CD14-positive monocyte (primary cell): ENCODE measurements at regions not wholly inside any gene's neighbourhood (a gene's known extent, or its start where the extent isn't known, plus 50 kb on each side); places are given as distances from the start of the nearest gene placed in this dataset.

ENCODE experiments used
- DNase-seq, 3 donors: peaks; one replicate each; pipeline ENCODE4 v3.0.0-alpha.2; 2011 to 2022
- H2AFZ ChIP-seq: 2 replicates; pipeline ENCODE4 v1.6.0; 2012; ENCODE audit warnings: mild to moderate bottlenecking, low read depth, low read length, inconsistent platforms; ENCODE audit not compliant: insufficient read depth, poor library complexity, severe bottlenecking
- H3K27ac ChIP-seq, 2 donors: 1 replicate in 1 of 2; 2 replicates in 1 of 2; pipeline ENCODE4 v1.5.1; 2012 to 2013; ENCODE audit warnings: low read length in 2 of 2, control low read depth in 1 of 2, inconsistent platforms in 1 of 2, low read depth in 1 of 2, mild to moderate bottlenecking in 1 of 2
- H3K27me3 ChIP-seq, 2 donors: one replicate each; pipeline versions ENCODE4 v1.6.0 to v1.6.1; 2011 to 2013; ENCODE audit warnings: low read length in 2 of 2; ENCODE audit not compliant: control insufficient read depth in 2 of 2, insufficient read depth in 2 of 2
- H3K36me3 ChIP-seq, 2 donors: replicated peaks in 1 of 2; 1 replicate in 1 of 2; 2 replicates in 1 of 2; pipeline versions ENCODE4 v1.5.1 to v1.6.1; 2012 to 2013; ENCODE audit warnings: low read length in 2 of 2, control low read depth in 1 of 2, inconsistent platforms in 1 of 2, mild to moderate bottlenecking in 1 of 2; ENCODE audit not compliant: insufficient read depth in 2 of 2, control insufficient read depth in 1 of 2
- H3K4me1 ChIP-seq, 2 donors: 1 replicate in 1 of 2; 2 replicates in 1 of 2; pipeline versions ENCODE4 v1.5.1 to v1.6.1; 2012 to 2013; ENCODE audit warnings: low read length in 2 of 2, control low read depth in 1 of 2, inconsistent platforms in 1 of 2, mild to moderate bottlenecking in 1 of 2, moderate library complexity in 1 of 2; ENCODE audit not compliant: insufficient read depth in 2 of 2, control insufficient read depth in 1 of 2
- H3K4me2 ChIP-seq: replicated peaks from 2 replicates; pipeline ENCODE3; 2012; ENCODE audit warnings: low read length, moderate library complexity, mild to moderate bottlenecking; ENCODE audit not compliant: poor library complexity, severe bottlenecking; ENCODE audit errors: extremely low read depth
- H3K4me3 ChIP-seq, 3 experiments: fragments of 200-600 bp in 1 of 3; sonication (generic) in 1 of 3; replicated peaks in 1 of 3; 1 replicate in 2 of 3; 2 replicates in 1 of 3; pipeline ENCODE4 v1.5.1; 2011 to 2013; ENCODE audit warnings: low read length in 3 of 3, mild to moderate bottlenecking in 3 of 3, control low read depth in 2 of 3, low read depth in 2 of 3, inconsistent platforms in 1 of 3, moderate library complexity in 1 of 3
- H3K79me2 ChIP-seq: 2 replicates; pipeline ENCODE4 v1.6.0; 2012; ENCODE audit warnings: mild to moderate bottlenecking, control low read depth, inconsistent platforms, low read length, moderate library complexity; ENCODE audit not compliant: insufficient read depth
- H3K9ac ChIP-seq: 2 replicates; pipeline ENCODE4 v1.6.0; 2017; ENCODE audit warnings: low read length, mild to moderate bottlenecking; ENCODE audit not compliant: insufficient read depth, poor library complexity, severe bottlenecking
- H3K9me3 ChIP-seq, 2 donors: replicated peaks in 1 of 2; 1 replicate in 1 of 2; 2 replicates in 1 of 2; pipeline versions ENCODE4 v1.5.1 to v1.6.1; 2012 to 2013; ENCODE audit warnings: low read length in 2 of 2, control low read depth in 1 of 2; ENCODE audit not compliant: control insufficient read depth in 1 of 2, insufficient read depth in 1 of 2
- H4K20me1 ChIP-seq: 2 replicates; pipeline ENCODE4 v1.6.0; 2012; ENCODE audit warnings: mild to moderate bottlenecking, low read length, control low read depth, moderate library complexity; ENCODE audit not compliant: insufficient read depth
- H3K27ac Mint-ChIP-seq, 7 donors: one replicate each; pipeline ENCODE4 v1.8.0; 2020; ENCODE audit warnings: mild to moderate bottlenecking in 7 of 7, mixed read lengths in 7 of 7, moderate library complexity in 6 of 7, inconsistent platforms in 2 of 7
- H3K27me3 Mint-ChIP-seq, 3 donors: one replicate each; pipeline ENCODE4 v1.8.0; 2021 to 2022; ENCODE audit warnings: low read depth in 3 of 3, mild to moderate bottlenecking in 3 of 3, mixed read lengths in 3 of 3, moderate library complexity in 3 of 3, inconsistent platforms in 1 of 3
- H3K36me3 Mint-ChIP-seq, 2 donors: one replicate each; pipeline ENCODE4 v1.8.0; 2020; ENCODE audit warnings: mixed read lengths in 2 of 2, inconsistent platforms in 1 of 2, mild to moderate bottlenecking in 1 of 2
- H3K4me1 Mint-ChIP-seq: one replicate; pipeline ENCODE4 v1.8.0; 2020; ENCODE audit warnings: mild to moderate bottlenecking, mixed read lengths
- H3K4me3 Mint-ChIP-seq, 2 donors: one replicate each; pipeline ENCODE4 v1.8.0; 2020; ENCODE audit warnings: mild to moderate bottlenecking in 2 of 2, mixed read lengths in 2 of 2, moderate library complexity in 1 of 2
- H3K9me3 Mint-ChIP-seq, 7 donors: one replicate each; pipeline ENCODE4 v1.8.0; 2020 to 2022; ENCODE audit warnings: mixed read lengths in 7 of 7, mild to moderate bottlenecking in 6 of 7, moderate library complexity in 6 of 7, inconsistent platforms in 2 of 7
- WGBS: methylation state at CpG from one replicate; pipeline ENCODE4 v1.1.5; 2013; ENCODE audit warnings: missing lambda C conversion rate; ENCODE audit not compliant: insufficient coverage; 5-methylcytosine and 5-hydroxymethylcytosine counted together
- intact Hi-C, 2 donors: fragments of 100-400 bp; cut with micrococcal nuclease; formaldehyde crosslinking; loops; one replicate each; pipeline versions ENCODE4 v1.15.0 to v1.15.1; 2023
- TF ChIP-seq, protein P1 (sequence below): fragments of 200-600 bp; IDR thresholded peaks from one replicate; pipeline ENCODE4 v1.8.0; 2022; ENCODE audit warnings: antibody characterized with exemption, mild to moderate bottlenecking

DNA sequence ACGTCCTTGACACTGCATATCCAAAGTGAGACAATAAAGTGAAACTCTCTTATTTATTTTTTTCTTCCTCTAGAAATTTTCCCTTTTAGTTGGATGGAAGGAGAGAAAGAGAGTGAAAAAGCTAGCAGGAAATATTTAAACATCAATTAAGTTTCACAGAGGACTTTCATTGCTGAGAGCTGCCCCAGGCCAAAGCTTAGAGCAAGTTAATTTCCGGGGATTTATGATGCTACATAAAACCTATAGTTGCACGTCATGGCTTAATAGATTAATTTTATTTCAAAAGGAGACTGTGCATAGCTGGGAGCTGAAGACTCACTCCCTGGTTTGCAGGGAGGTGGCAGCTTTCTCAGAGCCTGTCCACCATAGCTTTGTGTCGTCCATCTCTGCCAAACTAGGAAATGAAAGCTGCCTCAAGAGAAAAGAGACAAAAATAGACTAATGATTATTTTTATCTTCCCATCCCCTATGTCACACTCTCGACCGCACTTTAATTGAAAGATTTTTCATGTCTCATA, 323.3 kb upstream of the RAB6C start:
- Histone ChIP-seq H3K4me3 (no peak overlapping the region), H3K27me3 (no peaks in the 10 kb centered on the region), H3K4me1 (no peaks in the 10 kb centered on the region), H3K4me2 (no peak overlapping the region), H3K9ac (no peak overlapping the region), H4K20me1 (no peaks in the 10 kb centered on the region), H3K9me3 (no peaks in the 10 kb centered on the region), H3K27ac (no peak overlapping the region), H3K36me3 (no peaks in the 10 kb centered on the region), H3K79me2 (no peaks in the 10 kb centered on the region), H2AFZ (no peak overlapping the region)
- Mint-ChIP-seq H3K27ac (no peak overlapping the region), H3K36me3 (no peaks in the 10 kb centered on the region), H3K4me1 (no peaks in the 10 kb centered on the region), H3K4me3 (no peak overlapping the region), H3K27me3 (peaks cover 0 to 3% (median 0%) of the 10 kb centered on the region in 3 donors), H3K9me3 (peaks cover 2 to 6% (median 4%) of the 10 kb centered on the region in 7 donors)
- intact Hi-C loops = no loop called here
- WGBS = no CpG with 5 or more reads among the region's 6 CpGs
- TF ChIP-seq, protein P1, sequence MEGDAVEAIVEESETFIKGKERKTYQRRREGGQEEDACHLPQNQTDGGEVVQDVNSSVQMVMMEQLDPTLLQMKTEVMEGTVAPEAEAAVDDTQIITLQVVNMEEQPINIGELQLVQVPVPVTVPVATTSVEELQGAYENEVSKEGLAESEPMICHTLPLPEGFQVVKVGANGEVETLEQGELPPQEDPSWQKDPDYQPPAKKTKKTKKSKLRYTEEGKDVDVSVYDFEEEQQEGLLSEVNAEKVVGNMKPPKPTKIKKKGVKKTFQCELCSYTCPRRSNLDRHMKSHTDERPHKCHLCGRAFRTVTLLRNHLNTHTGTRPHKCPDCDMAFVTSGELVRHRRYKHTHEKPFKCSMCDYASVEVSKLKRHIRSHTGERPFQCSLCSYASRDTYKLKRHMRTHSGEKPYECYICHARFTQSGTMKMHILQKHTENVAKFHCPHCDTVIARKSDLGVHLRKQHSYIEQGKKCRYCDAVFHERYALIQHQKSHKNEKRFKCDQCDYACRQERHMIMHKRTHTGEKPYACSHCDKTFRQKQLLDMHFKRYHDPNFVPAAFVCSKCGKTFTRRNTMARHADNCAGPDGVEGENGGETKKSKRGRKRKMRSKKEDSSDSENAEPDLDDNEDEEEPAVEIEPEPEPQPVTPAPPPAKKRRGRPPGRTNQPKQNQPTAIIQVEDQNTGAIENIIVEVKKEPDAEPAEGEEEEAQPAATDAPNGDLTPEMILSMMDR = no peak
- DNase-seq = no peak

DNA sequence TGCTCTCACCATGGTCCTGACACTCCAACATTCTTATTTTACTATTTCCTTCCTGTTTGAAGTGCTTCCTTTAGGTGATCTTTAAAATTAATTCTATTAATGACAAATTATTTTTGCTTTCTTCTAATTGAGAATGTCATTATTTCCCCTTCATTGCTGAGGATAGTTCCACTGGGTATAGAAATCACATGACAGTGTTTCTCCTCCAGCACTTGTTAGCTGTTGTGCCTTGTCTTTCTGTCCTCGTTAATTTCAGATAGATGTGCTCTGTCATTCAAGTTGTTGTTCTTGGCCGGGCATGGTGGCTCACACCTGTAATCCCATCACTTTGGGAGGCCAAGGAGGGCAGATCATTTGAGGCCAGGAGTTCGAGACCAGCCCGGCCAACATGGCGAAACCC, 321.0 kb upstream of the RAB6C start:
- no peaks in the 10 kb centered on the region for H3K79me2 ChIP-seq
- Mint-ChIP-seq H3K4me3 (no peak overlapping the region), H3K36me3 (no peaks in the 10 kb centered on the region), H3K27me3 (peaks cover 0 to 3% (median 2%) of the 10 kb centered on the region in 3 donors), H3K27ac (no peak overlapping the region), H3K4me1 (no peaks in the 10 kb centered on the region), H3K9me3 (peaks cover 2 to 6% (median 4%) of the 10 kb centered on the region in 7 donors)
- no peaks in the 10 kb centered on the region for H3K27me3 ChIP-seq
- H3K36me3 ChIP-seq = no peaks in the 10 kb centered on the region
- intact Hi-C loops = no loop called here
- H3K27ac ChIP-seq = no peak overlapping the region
- H2AFZ ChIP-seq = no peak overlapping the region
- H3K9ac ChIP-seq = no peak overlapping the region
- 91% methylated on average over 2 of the region's 5 CpGs for WGBS
- H3K4me1 ChIP-seq = no peaks in the 10 kb centered on the region
- no peaks in the 10 kb centered on the region for H4K20me1 ChIP-seq
- DNase-seq = no peak
- H3K4me3 ChIP-seq = no peak overlapping the region
- no peak overlapping the region for H3K4me2 ChIP-seq
- H3K9me3 ChIP-seq = no peaks in the 10 kb centered on the region
- TF ChIP-seq, protein P1 = no peak
